ENCODE measurements at regions not wholly inside any gene's neighbourhood (a gene's known extent, or its start where the extent isn't known, plus 50 kb on each side); places are given as distances from the start of the nearest gene placed in this dataset.

- no peak for TF ChIP-seq ZNF462 (CRISPR knock-in tag; IDR thresholded peaks at IDR 0.05)
These were observed 154.9 kb upstream of the SMIM21 start (continued) for GRCh38 chr18:75582406-75582821.

- no peaks in the 10 kb centered on the region for H3K36me3 ChIP-seq (ENCODE audit: insufficient read depth)
- TF ChIP-seq REST (IDR thresholded peaks at IDR 0.05; ENCODE audit: unreplicated experiment), result no peak
- TF ChIP-seq EZH2 (IDR thresholded peaks at IDR 0.05; ENCODE audit: low read depth, unreplicated experiment), result no peak
- no peak for TF ChIP-seq ETS1 (IDR thresholded peaks at IDR 0.05)
- peaks cover 6% of the 10 kb centered on the region; the same call in 1 of the 2 replicates for H3K9me2 ChIP-seq (ENCODE audit: insufficient read depth)
- DNase-seq (ENCODE audit: low spot score) (peak; percentile 4), ATAC-seq (no peak)
- H3K27ac ChIP-seq (ENCODE audit: low read depth), result no peak overlapping the region
- no peak overlapping the region for H3K4me3 Mint-ChIP-seq
- no peaks in the 10 kb centered on the region for H3K79me2 ChIP-seq (replicated peaks; ENCODE audit: insufficient read depth)
- no peaks in the 10 kb centered on the region for H4K20me1 ChIP-seq (replicated peaks; ENCODE audit: insufficient read depth)
- no peaks in the 10 kb centered on the region for H3F3A ChIP-seq (replicated peaks; ENCODE audit: low read depth)
- peaks cover 11% of the 10 kb centered on the region for H3K4me1 Mint-ChIP-seq
- peaks cover 1% of the 10 kb centered on the region for H3K27me3 Mint-ChIP-seq (ENCODE audit: insufficient read depth, low read depth, poor library complexity)
- H3K9me3 Mint-ChIP-seq, result no peaks in the 10 kb centered on the region
- H3K27ac Mint-ChIP-seq, result 0 out of 2 replicates have a peak overlapping the region, but pooled peaks have one; percentile 64
- H3K4me1 ChIP-seq (ENCODE audit: insufficient read depth), result peaks cover 21% of the 10 kb centered on the region
- H3K27me3 ChIP-seq (ENCODE audit: insufficient read depth), result no peaks in the 10 kb centered on the region
- H3K4me2 ChIP-seq, result 0 out of 2 replicates have a peak overlapping the region, but pooled peaks have one; percentile 17
- peak overlapping the region; percentile 70; the same call in 1 of the 2 replicates for H2AFZ ChIP-seq
- H3K36me3 Mint-ChIP-seq (ENCODE audit: low read depth), result no peaks in the 10 kb centered on the region
- no peak overlapping the region for H3K4me3 ChIP-seq
These were observed 154.0 kb upstream of the SMIM21 start for GRCh38 chr18:75581336-75582131.

Data from GM23338 (cell line).